Activated naive CD4-positive, alpha-beta T cell treated with anti-CD3 and anti-CD28 coated beads for 36 hours (primary cell): ENCODE measurements at regions not wholly inside any gene's neighbourhood (a gene's known extent, or its start where the extent isn't known, plus 50 kb on each side); places are given as distances from the start of the nearest gene placed in this dataset.
A peak's percentile ranks its signal among the peaks of the same experiment; 100 is the strongest.

Experiments used
- CTCF ChIA-PET: fragments of 350-600 bp; sonication (Branson Sonifier 250); formaldehyde crosslinking; loops from one replicate; lab custom pipeline; 2021; ENCODE audit warnings: antibody characterized with exemption; lab: Charles Lee
- DNase-seq: peaks from one replicate; pipeline ENCODE4 v3.0.0-alpha.2; 2020
- H3K27ac Mint-ChIP-seq: one replicate; pipeline ENCODE4 v1.8.0; 2021; ENCODE audit warnings: mild to moderate bottlenecking, mixed read lengths
- H3K27me3 Mint-ChIP-seq: one replicate; pipeline ENCODE4 v1.8.0; 2021; ENCODE audit warnings: low read depth, mixed read lengths
- H3K36me3 Mint-ChIP-seq: one replicate; pipeline ENCODE4 v1.8.0; 2021; ENCODE audit warnings: low read depth, mixed read lengths
- H3K4me1 Mint-ChIP-seq: one replicate; pipeline ENCODE4 v1.8.0; 2021; ENCODE audit warnings: low read depth, mixed read lengths
- H3K4me3 Mint-ChIP-seq: one replicate; pipeline ENCODE4 v1.8.0; 2021; ENCODE audit warnings: mild to moderate bottlenecking, moderate library complexity, mixed read lengths
- H3K9me3 Mint-ChIP-seq: one replicate; pipeline ENCODE4 v1.8.0; 2021; ENCODE audit warnings: mixed read lengths
- intact Hi-C: fragments of 100-400 bp; cut with micrococcal nuclease; formaldehyde crosslinking; loops from one replicate; pipeline ENCODE4 v1.15.1; 2023

GRCh38 chr13:107886118-107886517 is 329.2 kb downstream of the LIG4 start:
- H3K9me3 Mint-ChIP-seq, result peaks cover 10% of the 10 kb centered on the region
- no peaks in the 10 kb centered on the region for H3K27me3 Mint-ChIP-seq
- no peaks in the 10 kb centered on the region for H3K4me1 Mint-ChIP-seq
- no peaks in the 10 kb centered on the region for H3K36me3 Mint-ChIP-seq
- intact Hi-C loops, result no loop called here
- H3K4me3 Mint-ChIP-seq, result no peak overlapping the region
- CTCF ChIA-PET, result no interaction called here
- H3K27ac Mint-ChIP-seq, result no peak overlapping the region
- no peak for DNase-seq

GRCh38 chr13:107884564-107884963 is 330.8 kb downstream of the LIG4 start:
- Mint-ChIP-seq H3K36me3 (no peaks in the 10 kb centered on the region), H3K4me1 (no peaks in the 10 kb centered on the region), H3K27ac (no peak overlapping the region), H3K4me3 (no peak overlapping the region), H3K9me3 (peaks cover 13% of the 10 kb centered on the region), H3K27me3 (no peaks in the 10 kb centered on the region)
- CTCF ChIA-PET, result no interaction called here
- no peak for DNase-seq
- intact Hi-C loops, result no loop called here

GRCh38 chr13:107883561-107884175 is 331.7 kb downstream of the LIG4 start:
- no peak overlapping the region for H3K27ac Mint-ChIP-seq
- H3K9me3 Mint-ChIP-seq, result peaks cover 8% of the 10 kb centered on the region
- H3K4me3 Mint-ChIP-seq, result no peak overlapping the region
- intact Hi-C loops, result no loop called here
- H3K36me3 Mint-ChIP-seq, result no peaks in the 10 kb centered on the region
- H3K4me1 Mint-ChIP-seq, result no peaks in the 10 kb centered on the region
- CTCF ChIA-PET, result no interaction called here
- DNase-seq, result no peak
- H3K27me3 Mint-ChIP-seq, result no peaks in the 10 kb centered on the region

GRCh38 chr13:107882708-107883560 is 332.4 kb downstream of the LIG4 start:
- intact Hi-C loops, result no loop called here
- CTCF ChIA-PET, result no interaction called here

GRCh38 chr13:107881362-107881761 is 334.0 kb downstream of the LIG4 start:
- CTCF ChIA-PET, result interaction anchor here (0.6 to 0.9 kb wide), 2 partner anchors 13 to 517 kb away, joined by 3 read pairs; no protein-coding TSS in a partner anchor
- no peak for DNase-seq
- Mint-ChIP-seq H3K9me3 (peaks cover 6% of the 10 kb centered on the region), H3K27ac (no peak overlapping the region), H3K36me3 (no peaks in the 10 kb centered on the region), H3K4me3 (no peak overlapping the region), H3K27me3 (no peaks in the 10 kb centered on the region), H3K4me1 (no peaks in the 10 kb centered on the region)
- intact Hi-C loops, result no loop called here

More at GRCh38 chr13:107882708-107883560, 332.4 kb downstream of the LIG4 start:
- Mint-ChIP-seq H3K4me1 (no peaks in the 10 kb centered on the region), H3K36me3 (no peaks in the 10 kb centered on the region), H3K4me3 (no peak overlapping the region), H3K27ac (no peak overlapping the region), H3K9me3 (peaks cover 6% of the 10 kb centered on the region), H3K27me3 (no peaks in the 10 kb centered on the region)
- DNase-seq, result no peak

- Mint-ChIP-seq H3K27ac (no peak overlapping the region), H3K27me3 (peaks cover 6% of the 10 kb centered on the region), H3K4me3 (no peak overlapping the region), H3K9me3 (peaks cover 2% of the 10 kb centered on the region), H3K36me3 (no peaks in the 10 kb centered on the region), H3K4me1 (no peaks in the 10 kb centered on the region)
- intact Hi-C loops, result no loop called here
- CTCF ChIA-PET, result no interaction called here
- DNase-seq, result no peak
Measured at GRCh38 chr13:107874456-107874855, 340.9 kb downstream of the LIG4 start.

GRCh38 chr13:107873926-107874325 is 341.4 kb downstream of the LIG4 start:
- no peaks in the 10 kb centered on the region for H3K36me3 Mint-ChIP-seq
- H3K4me3 Mint-ChIP-seq, result no peak overlapping the region
- H3K9me3 Mint-ChIP-seq, result peaks cover 2% of the 10 kb centered on the region
- CTCF ChIA-PET, result no interaction called here
- no peak overlapping the region for H3K27ac Mint-ChIP-seq
- DNase-seq, result no peak
- H3K27me3 Mint-ChIP-seq, result peaks cover 9% of the 10 kb centered on the region
- H3K4me1 Mint-ChIP-seq, result no peaks in the 10 kb centered on the region
- intact Hi-C loops, result no loop called here

GRCh38 chr13:107870400-107870799 is 344.9 kb downstream of the LIG4 start:
- Mint-ChIP-seq H3K4me1 (peaks cover 12% of the 10 kb centered on the region), H3K4me3 (no peak overlapping the region), H3K36me3 (peaks cover 3% of the 10 kb centered on the region), H3K9me3 (no peaks in the 10 kb centered on the region), H3K27me3 (peaks cover 29% of the 10 kb centered on the region), H3K27ac (no peak overlapping the region)
- no peak for DNase-seq
- CTCF ChIA-PET, result no interaction called here
- intact Hi-C loops, result no loop called here

GRCh38 chr13:107867701-107868661 is 347.4 kb downstream of the LIG4 start:
- CTCF ChIA-PET, result interaction anchor here (0.9 kb wide), 1 partner anchor 899 kb away, joined by 3 read pairs; no protein-coding TSS in a partner anchor
- peak; percentile 16 for DNase-seq
- intact Hi-C loops, result loop anchor here (5.0 kb wide), 2 partner anchors 496 to 656 kb away; no protein-coding TSS in a partner anchor
- peaks cover 14% of the 10 kb centered on the region for H3K4me1 Mint-ChIP-seq
- peaks cover 3% of the 10 kb centered on the region for H3K36me3 Mint-ChIP-seq
- no peak overlapping the region for H3K27ac Mint-ChIP-seq
- H3K9me3 Mint-ChIP-seq, result no peaks in the 10 kb centered on the region
- H3K4me3 Mint-ChIP-seq, result peak overlapping the region; percentile 61
- peaks cover 49% of the 10 kb centered on the region for H3K27me3 Mint-ChIP-seq

- peak overlapping the region; percentile 36 for H3K4me3 Mint-ChIP-seq
- no peaks in the 10 kb centered on the region for H3K9me3 Mint-ChIP-seq
- intact Hi-C loops, result loop anchor here (5.0 kb wide), 2 partner anchors 495 to 655 kb away; no protein-coding TSS in a partner anchor
- H3K27me3 Mint-ChIP-seq, result peaks cover 49% of the 10 kb centered on the region
- peaks cover 14% of the 10 kb centered on the region for H3K4me1 Mint-ChIP-seq
- no peak overlapping the region for H3K27ac Mint-ChIP-seq
- CTCF ChIA-PET, result no interaction called here
- H3K36me3 Mint-ChIP-seq, result peaks cover 3% of the 10 kb centered on the region
- no peak for DNase-seq
Measured at GRCh38 chr13:107866941-107867623, 348.3 kb downstream of the LIG4 start.

- DNase-seq, result no peak
- intact Hi-C loops, result loop anchor here (5.0 kb wide), 2 partner anchors 494 to 654 kb away; no protein-coding TSS in a partner anchor
- Mint-ChIP-seq H3K4me1 (peaks cover 14% of the 10 kb centered on the region), H3K4me3 (peak overlapping the region; percentile 36), H3K27ac (no peak overlapping the region), H3K36me3 (peaks cover 3% of the 10 kb centered on the region), H3K27me3 (peaks cover 49% of the 10 kb centered on the region), H3K9me3 (no peaks in the 10 kb centered on the region)
- CTCF ChIA-PET, result no interaction called here
Measured at GRCh38 chr13:107866032-107866940, 349.1 kb downstream of the LIG4 start.
